Aorta (tissue), 5 donors: ENCODE measurements at regions not wholly inside any gene's neighbourhood (a gene's known extent, or its start where the extent isn't known, plus 50 kb on each side); places are given as distances from the start of the nearest gene placed in this dataset.
"Not testable (repeated sequence)": the region's sequence is repeated elsewhere in the genome, so short reads cannot be mapped to it uniquely, and the experiment has no call there.

Source experiments
- ATAC-seq: fragments of 200-7000 bp; cut with Tn5 transposase; one replicate; pipeline ENCODE4 v1.9.1; 2022; ENCODE audit warnings: moderate library complexity; ENCODE audit not compliant: low FRiP score
- DNase-seq, 2 donors: peaks; one replicate each; pipeline ENCODE4 v3.0.0-alpha.2; 2020
- H3K27ac ChIP-seq, 2 donors: one replicate each; pipeline ENCODE4 v1.5.1; 2013; ENCODE audit warnings: low read length in 2 of 2, mild to moderate bottlenecking in 2 of 2, moderate library complexity in 2 of 2, control low read depth in 1 of 2, inconsistent platforms in 1 of 2, low read depth in 1 of 2
- H3K27me3 ChIP-seq, 2 donors: one replicate each; pipeline ENCODE4 v1.6.1; 2013; ENCODE audit warnings: control low read depth in 1 of 2, low read length in 1 of 2, mild to moderate bottlenecking in 1 of 2, moderate library complexity in 1 of 2; ENCODE audit not compliant: insufficient read depth in 2 of 2, control insufficient read depth in 1 of 2
- H3K36me3 ChIP-seq, 2 donors: one replicate each; pipeline ENCODE4 v1.6.1; 2013; ENCODE audit warnings: control low read depth in 1 of 2, low read length in 1 of 2, mild to moderate bottlenecking in 1 of 2; ENCODE audit not compliant: insufficient read depth in 2 of 2, control insufficient read depth in 1 of 2
- H3K4me1 ChIP-seq, 2 donors: one replicate each; pipeline ENCODE4 v1.6.1; 2013; ENCODE audit warnings: low read length in 2 of 2, control low read depth in 1 of 2, mild to moderate bottlenecking in 1 of 2, moderate library complexity in 1 of 2; ENCODE audit not compliant: insufficient read depth in 2 of 2, control insufficient read depth in 1 of 2
- H3K4me3 ChIP-seq, 2 donors: one replicate each; pipeline ENCODE4 v1.5.1; 2013; ENCODE audit warnings: low read length in 2 of 2, control low read depth in 1 of 2, mild to moderate bottlenecking in 1 of 2
- H3K9me3 ChIP-seq: one replicate; pipeline ENCODE4 v1.6.1; 2013; ENCODE audit warnings: mild to moderate bottlenecking, low read length; ENCODE audit not compliant: control insufficient read depth
- WGBS, 2 donors: extraction: QIAGEN DNeasy Blood & Tissue Kit; methylation state at CpG; one replicate each; pipeline ENCODE4 v1.1.7; 2013; 5-methylcytosine and 5-hydroxymethylcytosine counted together
- intact Hi-C, 2 donors: fragments of 100-400 bp; cut with DNase I; formaldehyde crosslinking; loops; one replicate each; pipeline versions ENCODE4 v1.14.2 to v1.15.0; 2022
- donor health status: healthy with polysubstance abuse.
- donor health status: Bipolar disorder and iron deficiency.
- donor health status: DM: no; HTN: no; CAD: no.
- donor health status: DM: no; HTN: no; CAD: no.
- donor health status: DM: yes; HTN: yes; CAD: no.

- no peaks in the 10 kb centered on the region for H3K9me3 ChIP-seq
- DNase-seq (no peak), ATAC-seq (no peak)
- H3K4me3 ChIP-seq, result no peak overlapping the region
- 72 to 76% methylated on average over 1 of the region's 1 CpG for WGBS, 2 donors
- no peaks in the 10 kb centered on the region for H3K4me1 ChIP-seq
- intact Hi-C loops, result no loop called here
- no peaks in the 10 kb centered on the region for H3K27me3 ChIP-seq
- no peak overlapping the region for H3K27ac ChIP-seq
- H3K36me3 ChIP-seq, result no peaks in the 10 kb centered on the region
These were observed 1024.8 kb downstream of the TSN start for GRCh38 chr2:122780251-122780650.

GRCh38 chr2:122794100-122794499 lies 1038.6 kb downstream of the TSN start:
- peaks cover 0 to 1% of the 10 kb centered on the region in 2 donors for H3K27me3 ChIP-seq
- H3K36me3 ChIP-seq, result no peaks in the 10 kb centered on the region
- no peaks in the 10 kb centered on the region for H3K4me1 ChIP-seq
- H3K27ac ChIP-seq, result no peak overlapping the region
- WGBS, 2 donors, result 95 to 96% methylated on average over 2 of the region's 2 CpGs
- no peaks in the 10 kb centered on the region for H3K9me3 ChIP-seq
- ATAC-seq (no peak), DNase-seq (no peak)
- intact Hi-C loops, result no loop called here
- H3K4me3 ChIP-seq, result no peak overlapping the region

- Histone ChIP-seq H3K36me3 (no peaks in the 10 kb centered on the region), H3K27me3 (peaks cover 0 to 1% of the 10 kb centered on the region in 2 donors), H3K27ac (no peak overlapping the region), H3K9me3 (peaks cover 2% of the 10 kb centered on the region), H3K4me1 (no peaks in the 10 kb centered on the region), H3K4me3 (no peak overlapping the region)
- no peak for DNase-seq
- WGBS, 2 donors, result 69% methylated on average over 5 of the region's 5 CpGs
- intact Hi-C loops, result no loop called here
- ATAC-seq, result no peak
These were observed 1040.3 kb downstream of the TSN start for GRCh38 chr2:122795763-122796162.

GRCh38 chr2:122799391-122799790 lies 1043.9 kb downstream of the TSN start:
- DNase-seq, result no peak
- no peaks in the 10 kb centered on the region for H3K36me3 ChIP-seq
- no peak for ATAC-seq
- intact Hi-C loops, result no loop called here
- no peak overlapping the region for H3K4me3 ChIP-seq
- H3K4me1 ChIP-seq, result no peaks in the 10 kb centered on the region
- H3K27me3 ChIP-seq, result no peaks in the 10 kb centered on the region
- H3K9me3 ChIP-seq, result peaks cover 2% of the 10 kb centered on the region
- H3K27ac ChIP-seq, result no peak overlapping the region

GRCh38 chr2:122800781-122801180 lies 1045.3 kb downstream of the TSN start:
- Histone ChIP-seq H3K9me3 (peaks cover 2% of the 10 kb centered on the region), H3K27ac (no peak overlapping the region), H3K4me1 (no peaks in the 10 kb centered on the region), H3K36me3 (no peaks in the 10 kb centered on the region), H3K27me3 (no peaks in the 10 kb centered on the region), H3K4me3 (no peak overlapping the region)
- intact Hi-C loops, result no loop called here
- no peak for DNase-seq
- no peak for ATAC-seq
- WGBS, 2 donors, result 59 to 68% methylated on average over 1 of the region's 1 CpG

- no peaks in the 10 kb centered on the region for H3K36me3 ChIP-seq
- H3K9me3 ChIP-seq, result peaks cover 2% of the 10 kb centered on the region
- no peak for ATAC-seq
- intact Hi-C loops, result no loop called here
- H3K27ac ChIP-seq, result no peak overlapping the region
- no peaks in the 10 kb centered on the region for H3K4me1 ChIP-seq
- DNase-seq, result no peak
- H3K4me3 ChIP-seq, result no peak overlapping the region
- H3K27me3 ChIP-seq, result no peaks in the 10 kb centered on the region
- 71 to 81% methylated on average over 4 of the region's 4 CpGs for WGBS, 2 donors
These were observed 1049.0 kb downstream of the TSN start for GRCh38 chr2:122804494-122804893.

- intact Hi-C loops, result no loop called here
- ATAC-seq (no peak), DNase-seq (no peak)
- Histone ChIP-seq H3K4me1 (no peaks in the 10 kb centered on the region), H3K27ac (no peak overlapping the region), H3K4me3 (no peak overlapping the region), H3K9me3 (peaks cover under 1% of the 10 kb centered on the region), H3K36me3 (no peaks in the 10 kb centered on the region), H3K27me3 (no peaks in the 10 kb centered on the region)
- WGBS, 2 donors, result 77 to 84% methylated on average over 3 of the region's 3 CpGs
These were observed 1049.9 kb downstream of the TSN start for GRCh38 chr2:122805346-122805745.

GRCh38 chr2:122808286-122808969 lies 1053.0 kb downstream of the TSN start:
- no peak overlapping the region for H3K27ac ChIP-seq
- ATAC-seq (no peak), DNase-seq (no peak)
- H3K9me3 ChIP-seq, result no peaks in the 10 kb centered on the region
- no peaks in the 10 kb centered on the region for H3K36me3 ChIP-seq
- H3K4me1 ChIP-seq, result no peaks in the 10 kb centered on the region
- intact Hi-C loops, result no loop called here
- 87 to 90% methylated on average over 4 of the region's 4 CpGs for WGBS, 2 donors
- H3K27me3 ChIP-seq, result no peaks in the 10 kb centered on the region
- no peak overlapping the region for H3K4me3 ChIP-seq

GRCh38 chr2:122812214-122812613 lies 1056.8 kb downstream of the TSN start:
- DNase-seq, ATAC-seq, H3K4me3 ChIP-seq, H3K9me3 ChIP-seq, H3K27ac ChIP-seq, H3K36me3 ChIP-seq, H3K4me1 ChIP-seq, intact Hi-C loops, H3K27me3 ChIP-seq: not testable (repeated sequence)
- WGBS, 2 donors, result 85 to 87% methylated on average over 4 of the region's 4 CpGs
